Neuronal stem cell (in vitro differentiated cells): ENCODE measurements at regions not wholly inside any gene's neighbourhood (a gene's known extent, or its start where the extent isn't known, plus 50 kb on each side); places are given as distances from the start of the nearest gene placed in this dataset.
"Not testable (repeated sequence)": the region's sequence is repeated elsewhere in the genome, so short reads cannot be mapped to it uniquely, and the experiment has no call there.

ENCODE experiments used
- DNase-seq: peaks from one replicate; pipeline ENCODE4 v3.0.0-alpha.2; 2013; ENCODE audit warnings: low spot score
- H2AFZ ChIP-seq: one replicate; pipeline ENCODE4 v1.6.1; 2013; ENCODE audit warnings: mild to moderate bottlenecking, low read length, inconsistent platforms
- H2AK5ac ChIP-seq: 2 replicates; pipeline ENCODE4 v1.6.1; 2013; ENCODE audit warnings: low read depth, mild to moderate bottlenecking, inconsistent platforms, low read length, moderate library complexity, mixed read lengths
- H2BK120ac ChIP-seq: 2 replicates; pipeline ENCODE4 v1.6.1; 2013; ENCODE audit warnings: low read depth, mild to moderate bottlenecking, inconsistent platforms, low read length, moderate library complexity, mixed read lengths
- H2BK12ac ChIP-seq: one replicate; pipeline ENCODE4 v1.6.1; 2013; ENCODE audit warnings: low read length, inconsistent platforms
- H2BK15ac ChIP-seq: 2 replicates; pipeline ENCODE4 v1.6.1; 2013; ENCODE audit warnings: mild to moderate bottlenecking, low read length, inconsistent platforms, mixed read lengths
- H2BK5ac ChIP-seq: one replicate; pipeline ENCODE4 v1.6.1; 2013; ENCODE audit warnings: inconsistent platforms, mild to moderate bottlenecking, low read length, moderate library complexity
- H3K14ac ChIP-seq: one replicate; pipeline ENCODE4 v1.6.1; 2013; ENCODE audit warnings: low read length, inconsistent platforms
- H3K18ac ChIP-seq: 2 replicates; pipeline ENCODE4 v1.6.1; 2013; ENCODE audit warnings: low read length, inconsistent platforms
- H3K23ac ChIP-seq: 2 replicates; pipeline ENCODE4 v1.6.1; 2013; ENCODE audit warnings: low read depth, mild to moderate bottlenecking, mixed read lengths, low read length, inconsistent platforms; ENCODE audit not compliant: poor library complexity
- H3K27ac ChIP-seq: replicated peaks from 3 replicates; pipeline ENCODE4 v1.5.1; 2013; ENCODE audit warnings: low read length, inconsistent platforms
- H3K27me3 ChIP-seq, 3 experiments: 2 replicates each; pipeline ENCODE4 v1.6.1; 2013; ENCODE audit warnings: low read length in 3 of 3, mild to moderate bottlenecking in 2 of 3, inconsistent platforms in 1 of 3, low read depth in 1 of 3, mixed read lengths in 1 of 3, moderate library complexity in 1 of 3; ENCODE audit not compliant: control insufficient read depth in 3 of 3, insufficient read depth in 3 of 3
- H3K36me3 ChIP-seq, 2 donors: replicated peaks in 1 of 2; 2 replicates each; pipeline ENCODE4 v1.6.1; 2013; ENCODE audit warnings: low read length in 2 of 2; ENCODE audit not compliant: control insufficient read depth in 2 of 2, insufficient read depth in 2 of 2
- H3K4ac ChIP-seq: 2 replicates; pipeline ENCODE4 v1.6.1; 2013; ENCODE audit warnings: inconsistent platforms, mild to moderate bottlenecking, low read length, moderate library complexity
- H3K4me1 ChIP-seq, 2 donors: 1 replicate in 1 of 2; 2 replicates in 1 of 2; pipeline ENCODE4 v1.6.1; 2013; ENCODE audit warnings: low read length in 2 of 2, low read depth in 1 of 2; ENCODE audit not compliant: control insufficient read depth in 2 of 2, insufficient read depth in 1 of 2
- H3K4me2 ChIP-seq: one replicate; pipeline ENCODE4 v1.6.1; 2013; ENCODE audit warnings: mild to moderate bottlenecking, low read length, inconsistent platforms; ENCODE audit not compliant: insufficient read depth, poor library complexity, severe bottlenecking
- H3K4me3 ChIP-seq, 2 donors: 2 replicates each; pipeline ENCODE4 v1.5.1; 2013; ENCODE audit warnings: low read length in 2 of 2, mild to moderate bottlenecking in 2 of 2, inconsistent platforms in 1 of 2, moderate library complexity in 1 of 2
- H3K79me1 ChIP-seq: one replicate; pipeline ENCODE4 v1.6.1; 2013; ENCODE audit warnings: low read depth, mild to moderate bottlenecking, inconsistent platforms, low read length, moderate library complexity
- H3K9ac ChIP-seq: one replicate; pipeline ENCODE4 v1.6.1; 2013; ENCODE audit warnings: mild to moderate bottlenecking, low read depth, low read length, inconsistent platforms; ENCODE audit not compliant: poor library complexity
- H3K9me3 ChIP-seq, 2 donors: replicated peaks in 1 of 2; 2 replicates each; pipeline versions ENCODE3 to v1.6.1; 2013; ENCODE audit warnings: low read length in 2 of 2, mild to moderate bottlenecking in 2 of 2, inconsistent platforms in 1 of 2, low read depth in 1 of 2, mixed read lengths in 1 of 2, moderate library complexity in 1 of 2; ENCODE audit not compliant: control insufficient read depth in 2 of 2, insufficient read depth in 1 of 2
- H4K8ac ChIP-seq: one replicate; pipeline ENCODE4 v1.6.1; 2013; ENCODE audit warnings: low read depth, mild to moderate bottlenecking, inconsistent platforms, low read length, moderate library complexity
- H4K91ac ChIP-seq: one replicate; pipeline ENCODE4 v1.6.1; 2013; ENCODE audit warnings: low read length, low read depth, mild to moderate bottlenecking, inconsistent platforms; ENCODE audit not compliant: poor library complexity
- WGBS, 2 donors: extraction: QIAGEN DNeasy Blood & Tissue Kit; methylation state at CpG; one replicate each; pipeline ENCODE4 v1.1.7; 2013; ENCODE audit warnings: missing lambda C conversion rate in 2 of 2, mixed read lengths in 1 of 2; ENCODE audit not compliant: insufficient read length in 2 of 2, insufficient replicate concordance in 1 of 2; ENCODE audit errors: extremely low coverage in 2 of 2; 5-methylcytosine and 5-hydroxymethylcytosine counted together

DNA sequence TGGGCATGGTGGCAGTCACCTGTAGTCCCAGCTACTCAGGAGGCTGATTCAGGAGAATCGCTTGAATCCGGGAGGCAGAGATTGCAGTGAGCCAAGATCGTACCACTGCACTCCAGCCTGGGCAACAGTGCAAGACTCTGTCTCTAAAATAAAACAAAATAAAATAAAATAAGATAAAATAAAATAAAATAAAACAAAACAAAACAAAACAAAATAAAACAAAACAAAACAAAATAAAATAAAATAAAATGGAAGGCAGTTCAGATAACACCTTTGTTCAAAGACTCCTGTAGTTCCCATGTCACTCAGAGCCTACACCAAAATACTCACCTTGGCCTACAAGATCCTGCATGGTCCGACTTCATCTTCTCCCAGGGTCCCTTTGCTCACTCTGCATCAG is 61.3 kb downstream of the SYF2 start:
- peaks cover 0 to 24% (median 0%) of the 10 kb centered on the region in 3 experiments for H3K27me3 ChIP-seq
- H3K14ac ChIP-seq, DNase-seq, H3K27ac ChIP-seq, H3K4ac ChIP-seq, H2BK120ac ChIP-seq, H2BK5ac ChIP-seq, H3K9me3 ChIP-seq, H4K91ac ChIP-seq, H4K8ac ChIP-seq, H3K4me2 ChIP-seq, H3K4me3 ChIP-seq, H3K23ac ChIP-seq, H3K36me3 ChIP-seq, H3K9ac ChIP-seq, H2AK5ac ChIP-seq, H2BK15ac ChIP-seq, H2BK12ac ChIP-seq, H3K79me1 ChIP-seq, H3K18ac ChIP-seq, H2AFZ ChIP-seq: not testable (repeated sequence)
- WGBS, 2 donors: no CpG with 5 or more reads among the region's 4 CpGs
- peaks cover 2 to 13% of the 10 kb centered on the region in 2 donors for H3K4me1 ChIP-seq

DNA sequence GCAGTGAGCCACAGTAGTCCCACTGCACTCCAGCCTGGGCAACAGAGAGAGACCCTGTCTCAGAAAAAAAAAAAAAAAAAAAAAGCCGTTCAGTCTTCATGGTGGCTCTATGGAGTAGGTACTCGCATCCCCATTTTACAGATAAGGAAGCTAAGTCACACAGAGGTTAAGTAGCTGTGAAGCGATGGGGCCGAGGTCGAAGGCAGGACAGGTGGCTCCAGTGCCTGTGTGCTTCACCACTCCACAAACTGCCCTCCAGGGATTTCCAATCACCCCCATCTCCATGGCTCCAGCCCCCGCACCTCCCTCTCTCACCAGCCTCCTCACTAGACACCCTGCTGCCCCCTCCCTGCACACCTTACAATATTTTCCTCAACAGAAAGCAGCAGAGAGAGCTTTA is 61.9 kb downstream of the SYF2 start:
- Histone ChIP-seq H3K9me3 (peaks cover 0 to 3% of the 10 kb centered on the region in 2 donors), H3K27me3 (peaks cover 0 to 24% (median 0%) of the 10 kb centered on the region in 3 experiments), H3K4me1 (peaks cover 2 to 13% of the 10 kb centered on the region in 2 donors), H2BK12ac (no peak overlapping the region), H2BK120ac (no peak overlapping the region), H4K91ac (no peak overlapping the region), H2AFZ (no peak overlapping the region), H3K14ac (no peak overlapping the region), H3K4me2 (no peak overlapping the region), H3K27ac (no peak overlapping the region), H3K4me3 (no peak overlapping the region), H3K18ac (no peak overlapping the region), H2BK5ac (no peak overlapping the region), H3K4ac (no peak overlapping the region), H3K36me3 (no peaks in the 10 kb centered on the region), H3K9ac (no peak overlapping the region), H3K23ac (peak overlapping the region; percentile 67), H3K79me1 (no peaks in the 10 kb centered on the region), H2AK5ac (no peak overlapping the region), H2BK15ac (no peak overlapping the region), H4K8ac (no peak overlapping the region)
- no CpG with 5 or more reads among the region's 6 CpGs for WGBS, 2 donors
- no peak for DNase-seq

DNA sequence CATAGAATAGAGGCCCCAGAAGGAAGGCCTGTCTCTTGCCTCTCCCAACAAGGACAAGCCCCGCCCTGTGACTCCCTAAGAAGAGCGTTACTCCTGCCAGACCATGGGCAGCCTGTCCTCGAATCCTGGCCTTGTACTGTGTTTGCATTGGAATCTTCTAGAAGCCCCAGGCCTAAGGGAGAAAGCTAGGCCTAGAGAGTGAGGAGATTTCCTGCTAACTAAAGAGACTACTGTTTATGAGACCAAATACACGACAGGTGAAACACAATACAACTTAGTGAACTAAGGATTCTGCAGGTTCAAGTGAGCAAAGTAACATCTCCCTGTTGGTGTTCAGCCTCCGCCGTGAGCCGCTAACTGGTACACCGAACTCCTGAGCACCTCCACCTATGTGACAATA is 62.7 kb downstream of the SYF2 start:
- no peaks in the 10 kb centered on the region for H3K36me3 ChIP-seq
- H3K9me3 ChIP-seq: no peaks in the 10 kb centered on the region
- H2BK12ac ChIP-seq: no peak overlapping the region
- no CpG with 5 or more reads among the region's 8 CpGs for WGBS, 2 donors
- H3K27ac ChIP-seq: no peak overlapping the region
- H3K4me1 ChIP-seq: peaks cover 2 to 9% of the 10 kb centered on the region in 2 donors
- H3K27me3 ChIP-seq: peaks cover 0 to 24% (median 0%) of the 10 kb centered on the region in 3 experiments
- no peak overlapping the region for H3K4me2 ChIP-seq
- no peak overlapping the region for H4K8ac ChIP-seq
- H3K4ac ChIP-seq: no peak overlapping the region
- no peak overlapping the region for H2AFZ ChIP-seq
- H3K4me3 ChIP-seq: no peak overlapping the region
- no peaks in the 10 kb centered on the region for H3K79me1 ChIP-seq
- no peak overlapping the region for H3K18ac ChIP-seq
- H3K9ac ChIP-seq: no peak overlapping the region
- no peak overlapping the region for H3K23ac ChIP-seq
- no peak overlapping the region for H2BK120ac ChIP-seq
- H3K14ac ChIP-seq: no peak overlapping the region
- DNase-seq: no peak
- H2BK15ac ChIP-seq: no peak overlapping the region
- no peak overlapping the region for H4K91ac ChIP-seq
- no peak overlapping the region for H2AK5ac ChIP-seq
- no peak overlapping the region for H2BK5ac ChIP-seq

DNA sequence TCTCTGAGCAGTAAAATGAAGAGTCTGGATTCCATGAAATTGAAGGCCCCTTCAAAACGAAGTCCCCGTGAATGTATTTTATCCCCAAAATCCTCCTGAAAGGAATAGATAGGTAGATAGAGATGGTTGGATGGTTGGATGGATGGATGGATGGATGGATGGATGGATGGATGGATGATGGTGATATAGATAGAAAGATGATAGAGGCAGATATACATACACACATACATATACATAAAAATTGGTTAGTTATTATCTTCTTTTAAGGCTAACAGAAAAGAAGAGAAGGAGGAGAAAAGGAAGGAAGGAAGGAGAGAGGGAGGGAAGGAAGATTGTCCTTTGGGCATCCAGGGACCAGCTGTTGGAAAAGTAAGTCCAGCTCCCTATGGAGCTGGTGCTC is 63.1 kb downstream of the SYF2 start:
- no peak overlapping the region for H3K4ac ChIP-seq
- no peak overlapping the region for H3K18ac ChIP-seq
- H4K91ac ChIP-seq: no peak overlapping the region
- H3K23ac ChIP-seq: no peak overlapping the region
- no peak overlapping the region for H2BK12ac ChIP-seq
- no peaks in the 10 kb centered on the region for H3K9me3 ChIP-seq
- H3K4me2 ChIP-seq: no peak overlapping the region
- WGBS, 2 donors: no CpG with 5 or more reads among the region's 2 CpGs
- DNase-seq: no peak
- peaks cover 0 to 24% (median 0%) of the 10 kb centered on the region in 3 experiments for H3K27me3 ChIP-seq
- H4K8ac ChIP-seq: no peak overlapping the region
- peaks cover 2 to 9% of the 10 kb centered on the region in 2 donors for H3K4me1 ChIP-seq
- H2BK15ac ChIP-seq: no peak overlapping the region
- H3K9ac ChIP-seq: no peak overlapping the region
- no peak overlapping the region for H3K14ac ChIP-seq
- H2AK5ac ChIP-seq: peak overlapping the region; percentile 83
- H2AFZ ChIP-seq: no peak overlapping the region
- no peak overlapping the region for H2BK5ac ChIP-seq
- no peak overlapping the region for H2BK120ac ChIP-seq
- no peak overlapping the region for H3K4me3 ChIP-seq
- no peaks in the 10 kb centered on the region for H3K36me3 ChIP-seq
- no peak overlapping the region for H3K27ac ChIP-seq
- no peaks in the 10 kb centered on the region for H3K79me1 ChIP-seq
